IPS DF 4.7 (cell line): ENCODE measurements at regions not wholly inside any gene's neighbourhood (a gene's known extent, or its start where the extent isn't known, plus 50 kb on each side); places are given as distances from the start of the nearest gene placed in this dataset.

Experiments used
- DNase-seq: peaks from one replicate; pipeline ENCODE4 v3.0.0-alpha.2; 2013; ENCODE audit warnings: low spot score; ENCODE audit errors: extremely low read depth

- no peak for DNase-seq
These were observed 105.8 kb upstream of the TBX3 start for GRCh38 chr12:114789821-114790220.

GRCh38 chr12:114789276-114789675 lies 105.3 kb upstream of the TBX3 start:
- DNase-seq = no peak

- DNase-seq = no peak
These were observed 100.6 kb upstream of the TBX3 start for GRCh38 chr12:114784526-114784925.

- no peak for DNase-seq
These were observed 99.2 kb upstream of the TBX3 start for GRCh38 chr12:114783089-114783618.

GRCh38 chr12:114780746-114781399 lies 96.9 kb upstream of the TBX3 start:
- no peak for DNase-seq

GRCh38 chr12:114779647-114780046 lies 95.7 kb upstream of the TBX3 start:
- no peak for DNase-seq

- DNase-seq = no peak
These were observed 95.2 kb upstream of the TBX3 start for GRCh38 chr12:114779186-114779585.

GRCh38 chr12:114776731-114777442 lies 92.9 kb upstream of the TBX3 start:
- DNase-seq = no peak

- DNase-seq = no peak
These were observed 90.7 kb upstream of the TBX3 start for GRCh38 chr12:114774699-114775098.

GRCh38 chr12:114774197-114774596 lies 90.2 kb upstream of the TBX3 start:
- DNase-seq = no peak

- no peak for DNase-seq
These were observed 86.3 kb upstream of the TBX3 start for GRCh38 chr12:114770323-114770722.

- no peak for DNase-seq
These were observed 85.7 kb upstream of the TBX3 start for GRCh38 chr12:114769634-114770033.

- no peak for DNase-seq
These were observed 84.1 kb upstream of the TBX3 start for GRCh38 chr12:114767906-114768722.

- no peak for DNase-seq
These were observed 83.2 kb upstream of the TBX3 start for GRCh38 chr12:114767084-114767760.

GRCh38 chr12:114765960-114766691 lies 82.2 kb upstream of the TBX3 start:
- no peak for DNase-seq

- DNase-seq = no peak
These were observed 80.5 kb upstream of the TBX3 start for GRCh38 chr12:114764510-114764909.

GRCh38 chr12:114762490-114763110 lies 78.6 kb upstream of the TBX3 start:
- no peak for DNase-seq

GRCh38 chr12:114760151-114760877 lies 76.3 kb upstream of the TBX3 start:
- no peak for DNase-seq

- DNase-seq = no peak
These were observed 75.7 kb upstream of the TBX3 start for GRCh38 chr12:114759635-114760034.
